Astrocyte of the spinal cord (primary cell): ENCODE measurements at regions not wholly inside any gene's neighbourhood (a gene's known extent, or its start where the extent isn't known, plus 50 kb on each side); places are given as distances from the start of the nearest gene placed in this dataset.

ENCODE experiments used
- DNase-seq: peaks from one replicate; pipeline ENCODE4 v3.0.0; 2011; ENCODE audit warnings: low read depth, low spot score
- H3K4me3 ChIP-seq: 2 replicates; pipeline ENCODE4 v1.5.1; 2011; ENCODE audit warnings: low read depth, mild to moderate bottlenecking, low read length, moderate library complexity
- in situ Hi-C: cut with HindIII; loops from 2 replicates; pipeline ENCODE4 v1.10.0; 2017; ENCODE audit warnings: low sequenced_read_pairs
- TF ChIP-seq, protein P1 (sequence below): IDR thresholded peaks from 2 replicates; pipeline ENCODE4 v1.5.1; 2012; ENCODE audit warnings: low read depth, mild to moderate bottlenecking, low read length, inconsistent platforms

GRCh38 chr2:163474889-163475288 lies 260.9 kb downstream of the FIGN start:
- no peak for DNase-seq
- in situ Hi-C loops, result no loop called here
- no peak overlapping the region for H3K4me3 ChIP-seq
- TF ChIP-seq, protein P1, sequence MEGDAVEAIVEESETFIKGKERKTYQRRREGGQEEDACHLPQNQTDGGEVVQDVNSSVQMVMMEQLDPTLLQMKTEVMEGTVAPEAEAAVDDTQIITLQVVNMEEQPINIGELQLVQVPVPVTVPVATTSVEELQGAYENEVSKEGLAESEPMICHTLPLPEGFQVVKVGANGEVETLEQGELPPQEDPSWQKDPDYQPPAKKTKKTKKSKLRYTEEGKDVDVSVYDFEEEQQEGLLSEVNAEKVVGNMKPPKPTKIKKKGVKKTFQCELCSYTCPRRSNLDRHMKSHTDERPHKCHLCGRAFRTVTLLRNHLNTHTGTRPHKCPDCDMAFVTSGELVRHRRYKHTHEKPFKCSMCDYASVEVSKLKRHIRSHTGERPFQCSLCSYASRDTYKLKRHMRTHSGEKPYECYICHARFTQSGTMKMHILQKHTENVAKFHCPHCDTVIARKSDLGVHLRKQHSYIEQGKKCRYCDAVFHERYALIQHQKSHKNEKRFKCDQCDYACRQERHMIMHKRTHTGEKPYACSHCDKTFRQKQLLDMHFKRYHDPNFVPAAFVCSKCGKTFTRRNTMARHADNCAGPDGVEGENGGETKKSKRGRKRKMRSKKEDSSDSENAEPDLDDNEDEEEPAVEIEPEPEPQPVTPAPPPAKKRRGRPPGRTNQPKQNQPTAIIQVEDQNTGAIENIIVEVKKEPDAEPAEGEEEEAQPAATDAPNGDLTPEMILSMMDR, result no peak

GRCh38 chr2:163474319-163474744 lies 261.5 kb downstream of the FIGN start:
- TF ChIP-seq, protein P1, result no peak
- no peak overlapping the region for H3K4me3 ChIP-seq
- in situ Hi-C loops, result no loop called here
- DNase-seq, result no peak

DNA sequence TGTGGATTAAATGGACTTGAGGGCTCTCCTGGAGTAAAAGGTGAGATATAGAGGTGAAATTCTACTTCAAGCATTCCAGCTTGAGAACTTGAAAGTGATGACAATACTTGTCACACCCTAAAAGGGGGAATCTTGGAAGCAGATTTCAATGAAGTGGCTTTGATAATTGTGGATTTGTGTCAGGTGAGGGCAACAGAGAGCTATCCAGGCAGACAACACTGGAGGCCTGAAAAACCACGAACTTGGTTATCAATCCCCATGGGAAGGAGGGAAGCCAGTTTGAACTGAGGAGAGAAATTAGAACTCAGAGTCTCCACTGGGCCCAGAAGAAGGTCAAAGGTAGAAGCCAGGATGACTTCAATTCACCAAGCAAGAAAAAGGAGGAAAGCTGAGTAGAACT lies 263.9 kb downstream of the FIGN start:
- in situ Hi-C loops, result no loop called here
- TF ChIP-seq, protein P1, result peak; percentile 45
- DNase-seq, result peak; percentile 40
- no peak overlapping the region for H3K4me3 ChIP-seq

DNA sequence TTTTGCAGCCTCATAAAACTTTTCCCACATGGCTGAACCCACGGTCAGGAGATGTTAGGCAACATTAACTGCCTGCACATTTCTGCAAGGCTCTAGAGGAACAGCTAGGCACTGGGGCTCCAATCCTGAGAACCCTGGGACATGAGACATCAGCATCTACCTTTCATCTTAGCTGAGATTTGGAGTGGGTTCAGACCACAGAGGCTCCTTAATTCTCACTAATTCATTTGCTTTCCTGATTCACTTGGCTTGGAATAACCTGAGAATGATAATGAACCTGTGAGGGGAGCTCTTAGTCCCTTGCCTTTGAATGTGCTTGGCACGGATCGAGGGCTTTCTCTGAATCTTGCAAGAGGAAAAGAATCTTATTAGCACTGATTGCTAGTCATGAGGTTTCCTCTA lies 266.2 kb downstream of the FIGN start:
- DNase-seq, result peak; percentile 48
- no peak overlapping the region for H3K4me3 ChIP-seq
- TF ChIP-seq, protein P1, result no peak
- in situ Hi-C loops, result no loop called here

GRCh38 chr2:163467251-163467630 lies 268.6 kb downstream of the FIGN start:
- no peak for DNase-seq
- in situ Hi-C loops, result no loop called here
- no peak overlapping the region for H3K4me3 ChIP-seq
- TF ChIP-seq, protein P1, result no peak

DNA sequence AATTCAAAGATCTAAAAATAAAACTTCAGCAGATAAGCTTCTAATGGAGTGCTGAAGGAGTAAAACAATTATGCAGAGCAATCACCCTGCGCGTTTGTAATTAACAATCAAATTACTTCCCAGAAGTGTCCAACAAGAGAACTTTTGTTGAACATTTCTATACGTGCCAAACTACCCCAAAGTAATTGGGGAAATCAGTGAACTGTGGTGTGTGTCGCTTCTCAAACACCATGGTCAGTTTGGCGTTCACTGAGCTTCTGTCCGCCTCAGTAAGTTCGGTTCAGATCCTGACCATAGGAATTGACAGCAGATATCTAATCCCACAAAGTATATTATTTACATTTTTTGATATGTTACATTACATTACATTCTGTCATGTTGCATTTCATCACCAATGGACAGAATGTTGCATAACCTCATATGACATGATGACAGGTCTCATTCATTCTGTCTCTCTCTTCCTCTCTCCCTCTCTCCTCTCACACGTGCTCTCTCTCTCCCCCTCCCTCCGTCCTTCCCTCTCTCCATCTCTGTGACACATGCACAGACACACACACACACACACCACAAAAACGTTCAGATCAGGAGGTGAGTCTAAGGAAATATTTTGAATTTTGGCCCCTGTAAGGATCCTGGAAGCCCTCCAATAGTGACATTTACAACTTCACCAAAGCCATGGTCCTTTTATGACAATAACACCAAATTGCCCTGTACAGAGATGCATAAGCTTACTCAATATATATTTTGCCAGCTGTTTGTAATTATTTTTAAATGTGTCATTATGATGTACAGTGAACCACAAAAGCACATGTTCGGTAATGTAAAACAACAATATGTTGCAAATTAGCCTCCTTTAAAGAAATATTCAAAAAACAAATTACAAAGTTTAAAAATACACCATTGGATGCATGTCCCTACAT lies 269.2 kb downstream of the FIGN start:
- no peak overlapping the region for H3K4me3 ChIP-seq
- TF ChIP-seq, protein P1, result no peak
- no peak for DNase-seq
- in situ Hi-C loops, result no loop called here
